Left ventricle myocardium inferior (tissue), 1 donor: ENCODE measurements at regions not wholly inside any gene's neighbourhood (a gene's known extent, or its start where the extent isn't known, plus 50 kb on each side); places are given as distances from the start of the nearest gene placed in this dataset.

ENCODE experiments used
- DNase-seq: peaks from one replicate; pipeline ENCODE4 v3.0.0-alpha.2; 2020
- H3K27ac ChIP-seq: fragments of 200-600 bp; replicated peaks from 2 replicates; pipeline ENCODE4 v1.8.0; 2021
- H3K27me3 ChIP-seq: fragments of 200-600 bp; 2 replicates; pipeline ENCODE4 v1.8.0; 2021; ENCODE audit warnings: low read depth
- H3K36me3 ChIP-seq: fragments of 200-600 bp; 2 replicates; pipeline ENCODE4 v1.8.0; 2021
- H3K4me1 ChIP-seq: fragments of 200-600 bp; 2 replicates; pipeline ENCODE4 v1.8.0; 2021
- H3K4me3 ChIP-seq: fragments of 200-600 bp; 2 replicates; pipeline ENCODE4 v1.8.0; 2021; ENCODE audit warnings: mild to moderate bottlenecking, moderate library complexity
- H3K9me3 ChIP-seq: fragments of 200-600 bp; replicated peaks from 2 replicates; pipeline ENCODE4 v1.8.0; 2021
- intact Hi-C: fragments of 100-400 bp; cut with micrococcal nuclease; formaldehyde crosslinking; loops from one replicate; pipeline ENCODE4 v1.11.0; 2022
- TF ChIP-seq, protein P1 (sequence below): fragments of 200-600 bp; IDR thresholded peaks from 2 replicates; pipeline ENCODE4 v1.8.0; 2021; ENCODE audit warnings: antibody characterized with exemption, mild to moderate bottlenecking, borderline replicate concordance
- donor health status: DM: no; HTN: yes; CAD: no; lungs with severe emphysema.

- H3K36me3 ChIP-seq = no peaks in the 10 kb centered on the region
- TF ChIP-seq, protein P1, sequence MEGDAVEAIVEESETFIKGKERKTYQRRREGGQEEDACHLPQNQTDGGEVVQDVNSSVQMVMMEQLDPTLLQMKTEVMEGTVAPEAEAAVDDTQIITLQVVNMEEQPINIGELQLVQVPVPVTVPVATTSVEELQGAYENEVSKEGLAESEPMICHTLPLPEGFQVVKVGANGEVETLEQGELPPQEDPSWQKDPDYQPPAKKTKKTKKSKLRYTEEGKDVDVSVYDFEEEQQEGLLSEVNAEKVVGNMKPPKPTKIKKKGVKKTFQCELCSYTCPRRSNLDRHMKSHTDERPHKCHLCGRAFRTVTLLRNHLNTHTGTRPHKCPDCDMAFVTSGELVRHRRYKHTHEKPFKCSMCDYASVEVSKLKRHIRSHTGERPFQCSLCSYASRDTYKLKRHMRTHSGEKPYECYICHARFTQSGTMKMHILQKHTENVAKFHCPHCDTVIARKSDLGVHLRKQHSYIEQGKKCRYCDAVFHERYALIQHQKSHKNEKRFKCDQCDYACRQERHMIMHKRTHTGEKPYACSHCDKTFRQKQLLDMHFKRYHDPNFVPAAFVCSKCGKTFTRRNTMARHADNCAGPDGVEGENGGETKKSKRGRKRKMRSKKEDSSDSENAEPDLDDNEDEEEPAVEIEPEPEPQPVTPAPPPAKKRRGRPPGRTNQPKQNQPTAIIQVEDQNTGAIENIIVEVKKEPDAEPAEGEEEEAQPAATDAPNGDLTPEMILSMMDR = no peak
- DNase-seq = no peak
- H3K27ac ChIP-seq = no peak overlapping the region
- no peaks in the 10 kb centered on the region for H3K27me3 ChIP-seq
- peaks cover 9% of the 10 kb centered on the region for H3K9me3 ChIP-seq
- peaks cover 14% of the 10 kb centered on the region for H3K4me1 ChIP-seq
- intact Hi-C loops = no loop called here
- H3K4me3 ChIP-seq = no peak overlapping the region
Measured at GRCh38 chr10:75288140-75288711, 52.5 kb upstream of the COMTD1 start.

GRCh38 chr10:75287697-75288096, 51.9 kb upstream of the COMTD1 start:
- Histone ChIP-seq H3K27ac (no peak overlapping the region), H3K4me1 (peaks cover 14% of the 10 kb centered on the region), H3K4me3 (no peak overlapping the region), H3K36me3 (no peaks in the 10 kb centered on the region), H3K27me3 (no peaks in the 10 kb centered on the region), H3K9me3 (peaks cover 9% of the 10 kb centered on the region)
- intact Hi-C loops = no loop called here
- TF ChIP-seq, protein P1 = no peak
- no peak for DNase-seq

GRCh38 chr10:75286901-75287300, 51.1 kb upstream of the COMTD1 start:
- H3K27ac ChIP-seq = no peak overlapping the region
- peaks cover 9% of the 10 kb centered on the region for H3K9me3 ChIP-seq

More at GRCh38 chr10:75286901-75287300, 51.1 kb upstream of the COMTD1 start:
- H3K27me3 ChIP-seq = no peaks in the 10 kb centered on the region
- peaks cover 14% of the 10 kb centered on the region for H3K4me1 ChIP-seq
- intact Hi-C loops = no loop called here
- H3K36me3 ChIP-seq = no peaks in the 10 kb centered on the region
- no peak overlapping the region for H3K4me3 ChIP-seq
- no peak for DNase-seq
- TF ChIP-seq, protein P1 = no peak
